GM13976 (cell line): ENCODE measurements at regions not wholly inside any gene's neighbourhood (a gene's known extent, or its start where the extent isn't known, plus 50 kb on each side); places are given as distances from the start of the nearest gene placed in this dataset.

ENCODE experiments used
- DNase-seq: peaks from one replicate; pipeline ENCODE4 v3.0.0; 2012; ENCODE audit warnings: low spot score
- CTCF ChIP-seq: IDR thresholded peaks from 2 replicates; pipeline ENCODE4 v1.5.1; 2012; ENCODE audit warnings: borderline replicate concordance, mild to moderate bottlenecking; ENCODE audit not compliant: insufficient read depth; ENCODE audit errors: extremely low read depth, missing control alignments, control extremely low read depth
- in situ Hi-C: fragments of 300-500 bp; cut with MboI; formaldehyde crosslinking; loops from one replicate; pipeline ENCODE4 v1.12.0; 2022; ENCODE audit warnings: low sequenced_read_pairs, mixed read lengths, inconsistent platforms; ENCODE audit not compliant: unreplicated experiment

- no peak for TF ChIP-seq CTCF
- DNase-seq, result no peak
- in situ Hi-C loops, result no loop called here
These were observed 316.2 kb downstream of the STIM2 start for GRCh38 chr4:27176881-27177280.

- no peak for TF ChIP-seq CTCF
- no peak for DNase-seq
- in situ Hi-C loops, result no loop called here
These were observed 317.4 kb downstream of the STIM2 start for GRCh38 chr4:27178061-27178460.

GRCh38 chr4:27181693-27182092, 321.1 kb downstream of the STIM2 start:
- no peak for TF ChIP-seq CTCF
- in situ Hi-C loops, result no loop called here
- DNase-seq, result no peak

- no peak for DNase-seq
- in situ Hi-C loops, result no loop called here
- TF ChIP-seq CTCF, result no peak
These were observed 321.6 kb downstream of the STIM2 start for GRCh38 chr4:27182211-27182610.

GRCh38 chr4:27184508-27185155, 324.0 kb downstream of the STIM2 start:
- no peak for TF ChIP-seq CTCF
- in situ Hi-C loops, result no loop called here
- DNase-seq, result no peak

- no peak for TF ChIP-seq CTCF
- DNase-seq, result no peak
- in situ Hi-C loops, result no loop called here
These were observed 326.1 kb downstream of the STIM2 start for GRCh38 chr4:27186710-27187109.

GRCh38 chr4:27187786-27188185, 327.1 kb downstream of the STIM2 start:
- in situ Hi-C loops, result no loop called here
- TF ChIP-seq CTCF, result no peak
- no peak for DNase-seq
